IPS-18c (cell line): ENCODE measurements at regions not wholly inside any gene's neighbourhood (a gene's known extent, or its start where the extent isn't known, plus 50 kb on each side); places are given as distances from the start of the nearest gene placed in this dataset.

Experiments used
- H3K4me3 ChIP-seq: 2 replicates; pipeline ENCODE4 v1.7.0; 2013; ENCODE audit warnings: low read depth, mild to moderate bottlenecking, low read length, moderate library complexity; ENCODE audit not compliant: insufficient read depth
- H3K9me3 ChIP-seq: one replicate; pipeline ENCODE4 v1.6.1; 2013; ENCODE audit warnings: mild to moderate bottlenecking, low read length, moderate library complexity; ENCODE audit not compliant: control insufficient read depth, insufficient read depth

- peaks cover 2% of the 10 kb centered on the region for H3K9me3 ChIP-seq
- no peak overlapping the region for H3K4me3 ChIP-seq
Measured at GRCh38 chr2:14270036-14270582, 362.4 kb upstream of the LRATD1 start.

GRCh38 chr2:14272396-14273075, 360.0 kb upstream of the LRATD1 start:
- Histone ChIP-seq H3K4me3 (no peak overlapping the region), H3K9me3 (peaks cover 2% of the 10 kb centered on the region)

GRCh38 chr2:14273650-14274049, 358.9 kb upstream of the LRATD1 start:
- peaks cover 2% of the 10 kb centered on the region for H3K9me3 ChIP-seq

GRCh38 chr2:14284244-14284643, 348.3 kb upstream of the LRATD1 start:
- Histone ChIP-seq H3K4me3 (no peak overlapping the region), H3K9me3 (no peaks in the 10 kb centered on the region)

More at GRCh38 chr2:14273650-14274049, 358.9 kb upstream of the LRATD1 start:
- no peak overlapping the region for H3K4me3 ChIP-seq

- Histone ChIP-seq H3K4me3 (no peak overlapping the region), H3K9me3 (no peaks in the 10 kb centered on the region)
Measured at GRCh38 chr2:14285812-14286211, 346.7 kb upstream of the LRATD1 start.

GRCh38 chr2:14288016-14288415, 344.5 kb upstream of the LRATD1 start:
- H3K4me3 ChIP-seq, result no peak overlapping the region
- H3K9me3 ChIP-seq, result no peaks in the 10 kb centered on the region

GRCh38 chr2:14292964-14293363, 339.6 kb upstream of the LRATD1 start:
- no peak overlapping the region for H3K4me3 ChIP-seq
- no peaks in the 10 kb centered on the region for H3K9me3 ChIP-seq

GRCh38 chr2:14297340-14297739, 335.2 kb upstream of the LRATD1 start:
- Histone ChIP-seq H3K9me3 (no peaks in the 10 kb centered on the region), H3K4me3 (no peak overlapping the region)

GRCh38 chr2:14297906-14298305, 334.6 kb upstream of the LRATD1 start:
- Histone ChIP-seq H3K9me3 (no peaks in the 10 kb centered on the region), H3K4me3 (no peak overlapping the region)

- Histone ChIP-seq H3K4me3 (no peak overlapping the region), H3K9me3 (no peaks in the 10 kb centered on the region)
Measured at GRCh38 chr2:14301331-14301730, 331.2 kb upstream of the LRATD1 start.

GRCh38 chr2:14303366-14304115, 329.0 kb upstream of the LRATD1 start:
- no peak overlapping the region for H3K4me3 ChIP-seq
- no peaks in the 10 kb centered on the region for H3K9me3 ChIP-seq

- H3K4me3 ChIP-seq, result no peak overlapping the region
- H3K9me3 ChIP-seq, result no peaks in the 10 kb centered on the region
Measured at GRCh38 chr2:14304326-14304725, 328.2 kb upstream of the LRATD1 start.

- H3K9me3 ChIP-seq, result no peaks in the 10 kb centered on the region
- no peak overlapping the region for H3K4me3 ChIP-seq
Measured at GRCh38 chr2:14306268-14306861, 326.2 kb upstream of the LRATD1 start.

GRCh38 chr2:14313341-14313740, 319.2 kb upstream of the LRATD1 start:
- no peaks in the 10 kb centered on the region for H3K9me3 ChIP-seq
- no peak overlapping the region for H3K4me3 ChIP-seq

GRCh38 chr2:14316594-14316993, 315.9 kb upstream of the LRATD1 start:
- no peaks in the 10 kb centered on the region for H3K9me3 ChIP-seq

GRCh38 chr2:14321357-14321756, 311.2 kb upstream of the LRATD1 start:
- no peaks in the 10 kb centered on the region for H3K9me3 ChIP-seq
- H3K4me3 ChIP-seq, result no peak overlapping the region

More at GRCh38 chr2:14316594-14316993, 315.9 kb upstream of the LRATD1 start:
- H3K4me3 ChIP-seq, result no peak overlapping the region

GRCh38 chr2:14322306-14322705, 310.2 kb upstream of the LRATD1 start:
- Histone ChIP-seq H3K4me3 (no peak overlapping the region), H3K9me3 (no peaks in the 10 kb centered on the region)

- no peaks in the 10 kb centered on the region for H3K9me3 ChIP-seq
Measured at GRCh38 chr2:14324308-14324707, 308.2 kb upstream of the LRATD1 start.

More at GRCh38 chr2:14324308-14324707, 308.2 kb upstream of the LRATD1 start:
- no peak overlapping the region for H3K4me3 ChIP-seq
